SK-N-SH treated with all-trans-retinoic acid at 6 μM for 48 hours (cell line): ENCODE measurements at regions not wholly inside any gene's neighbourhood (a gene's known extent, or its start where the extent isn't known, plus 50 kb on each side); places are given as distances from the start of the nearest gene placed in this dataset.

Experiments used
- ATAC-seq: fragments of 200-7000 bp; cut with Tn5 transposase; 3 replicates; pipeline ENCODE4 v1.9.1; 2020; ENCODE audit warnings: mild to moderate bottlenecking, moderate library complexity
- BACH2 ChIP-seq: fragments of 250-450 bp; sonication (Bioruptor Pico); IDR thresholded peaks from 2 replicates; pipeline ENCODE4 v1.9.0; 2021; ENCODE audit warnings: mild to moderate bottlenecking, borderline replicate concordance
- CREB5 ChIP-seq: fragments of 250-450 bp; sonication (Bioruptor Pico); IDR thresholded peaks from 2 replicates; pipeline ENCODE4 v1.5.1; 2020; ENCODE audit warnings: low read depth, mild to moderate bottlenecking, moderate library complexity
- CSDC2 ChIP-seq: fragments of 250-450 bp; sonication (Bioruptor Pico); IDR thresholded peaks from 2 replicates; pipeline ENCODE4 v1.5.0; 2020; ENCODE audit warnings: mild to moderate bottlenecking, moderate library complexity
- CSRNP3 ChIP-seq: fragments of 250-450 bp; sonication (Bioruptor Pico); IDR thresholded peaks from 2 replicates; pipeline ENCODE4 v1.5.1; 2021; ENCODE audit warnings: mild to moderate bottlenecking, moderate library complexity
- GLIS3 ChIP-seq: fragments of 250-450 bp; sonication (Bioruptor Pico); IDR thresholded peaks from 2 replicates; pipeline ENCODE4 v1.5.0; 2020; ENCODE audit warnings: mild to moderate bottlenecking, moderate library complexity
- ISL1 ChIP-seq: fragments of 250-450 bp; sonication (Bioruptor Pico); IDR thresholded peaks from 2 replicates; pipeline ENCODE4 v2.1.2; 2022; ENCODE audit warnings: mild to moderate bottlenecking, moderate library complexity
- PATZ1 ChIP-seq: fragments of 250-450 bp; sonication (Bioruptor Pico); IDR thresholded peaks from 2 replicates; pipeline ENCODE4 v1.8.0; 2020; ENCODE audit warnings: mild to moderate bottlenecking, moderate library complexity, borderline replicate concordance
- POU6F1 ChIP-seq: fragments of 250-450 bp; sonication (Bioruptor Pico); IDR thresholded peaks from 2 replicates; pipeline ENCODE4 v1.8.0; 2021; ENCODE audit warnings: low read depth, mild to moderate bottlenecking, moderate library complexity, borderline replicate concordance
- PPARA ChIP-seq: fragments of 250-450 bp; sonication (Bioruptor Pico); IDR thresholded peaks from 2 replicates; pipeline ENCODE4 v1.5.0; 2020; ENCODE audit warnings: mild to moderate bottlenecking, borderline replicate concordance
- RARB ChIP-seq: fragments of 250-450 bp; sonication (Bioruptor Pico); IDR thresholded peaks from 2 replicates; pipeline ENCODE4 v1.8.0; 2021; ENCODE audit warnings: mild to moderate bottlenecking, moderate library complexity
- TCF4 ChIP-seq: fragments of 250-450 bp; sonication (Bioruptor Pico); IDR thresholded peaks from 2 replicates; pipeline ENCODE4 v1.8.0; 2021; ENCODE audit warnings: mild to moderate bottlenecking, moderate library complexity, borderline replicate concordance
- TSHZ2 ChIP-seq: fragments of 250-450 bp; sonication (Bioruptor Pico); IDR thresholded peaks from 2 replicates; pipeline ENCODE4 v1.5.0; 2020; ENCODE audit warnings: mild to moderate bottlenecking, moderate library complexity
- ZC3H10 ChIP-seq: fragments of 250-450 bp; sonication (Bioruptor Pico); IDR thresholded peaks from 2 replicates; pipeline ENCODE4 v1.5.1; 2021; ENCODE audit warnings: mild to moderate bottlenecking, moderate library complexity
- ZFP3 ChIP-seq: fragments of 250-450 bp; sonication (Bioruptor Pico); IDR thresholded peaks from 2 replicates; pipeline ENCODE4 v1.5.0; 2020; ENCODE audit warnings: mild to moderate bottlenecking, moderate library complexity
- ZFP30 ChIP-seq: fragments of 450-650 bp; formaldehyde crosslinking; IDR thresholded peaks from 2 replicates; pipeline ENCODE4 v1.5.0; 2022; ENCODE audit warnings: mild to moderate bottlenecking, moderate library complexity
- ZNF565 ChIP-seq: fragments of 450-650 bp; formaldehyde crosslinking; conservative IDR thresholded peaks from 2 replicates; pipeline ENCODE4 v1.5.0; 2020; ENCODE audit warnings: low read depth, mild to moderate bottlenecking, moderate library complexity
- ZNF70 ChIP-seq: fragments of 450-650 bp; formaldehyde crosslinking; IDR thresholded peaks from 2 replicates; pipeline ENCODE4 v1.5.0; 2020; ENCODE audit warnings: mild to moderate bottlenecking, moderate library complexity
- ZNF8 ChIP-seq: fragments of 450-650 bp; formaldehyde crosslinking; IDR thresholded peaks from 2 replicates; pipeline ENCODE4 v1.5.0; 2020; ENCODE audit warnings: mild to moderate bottlenecking, moderate library complexity

GRCh38 chr17:65409381-65409780, 152.1 kb downstream of the AXIN2 start (continued):
- no peak for TF ChIP-seq CSRNP3

- no peak for TF ChIP-seq ZNF565 (CRISPR knock-in tag)
- TF ChIP-seq PPARA (CRISPR knock-in tag): no peak
- no peak for TF ChIP-seq PATZ1 (CRISPR knock-in tag)
- TF ChIP-seq ZFP3: no peak
- no peak for TF ChIP-seq POU6F1 (CRISPR knock-in tag)
- no peak for TF ChIP-seq ZC3H10 (CRISPR knock-in tag)
- no peak for TF ChIP-seq TSHZ2 (CRISPR knock-in tag)
- ATAC-seq: no peak
These were observed 153.4 kb downstream of the AXIN2 start for GRCh38 chr17:65408050-65408449.

GRCh38 chr17:65407017-65407416, 154.4 kb downstream of the AXIN2 start:
- TF ChIP-seq ISL1 (CRISPR knock-in tag): no peak
- no peak for TF ChIP-seq PATZ1 (CRISPR knock-in tag)
- no peak for TF ChIP-seq BACH2 (CRISPR knock-in tag)
- TF ChIP-seq CSRNP3: no peak
- TF ChIP-seq ZNF565 (CRISPR knock-in tag): no peak
- TF ChIP-seq ZFP30 (CRISPR knock-in tag): no peak
- no peak for TF ChIP-seq ZNF8 (CRISPR knock-in tag)
- TF ChIP-seq RARB (CRISPR knock-in tag): no peak
- no peak for TF ChIP-seq ZNF70 (CRISPR knock-in tag)
- no peak for TF ChIP-seq GLIS3 (CRISPR knock-in tag)
- TF ChIP-seq POU6F1 (CRISPR knock-in tag): no peak
- no peak for TF ChIP-seq CSDC2 (CRISPR knock-in tag)
- TF ChIP-seq TCF4 (CRISPR knock-in tag): no peak
- no peak for TF ChIP-seq CREB5 (CRISPR knock-in tag)
- TF ChIP-seq, all 23 proteins: peak for 0
- ATAC-seq: no peak
